Activated CD4-positive, alpha-beta memory T cell treated with anti-CD3 and anti-CD28 coated beads, Interleukin-2, amount 10 ng/mL, durations not matched to agents 7 days and 5 days (primary cell): ENCODE measurements at regions not wholly inside any gene's neighbourhood (a gene's known extent, or its start where the extent isn't known, plus 50 kb on each side); places are given as distances from the start of the nearest gene placed in this dataset.

ENCODE experiments used
- CTCF ChIA-PET: fragments of 350-600 bp; sonication (Branson Sonifier 250); formaldehyde crosslinking; loops from one replicate; lab custom pipeline; 2021; ENCODE audit warnings: antibody characterized with exemption, inconsistent platforms; lab: Charles Lee
- POLR2A ChIA-PET: fragments of 350-600 bp; sonication (Branson Sonifier 250); formaldehyde crosslinking; loops from one replicate; lab custom pipeline; 2021; ENCODE audit warnings: antibody characterized with exemption; lab: Charles Lee
- DNase-seq: peaks from one replicate; pipeline ENCODE4 v3.0.0-alpha.2; 2020
- H3K27ac Mint-ChIP-seq: one replicate; pipeline ENCODE4 v1.8.0; 2021; ENCODE audit warnings: mild to moderate bottlenecking, mixed read lengths
- H3K27me3 Mint-ChIP-seq: one replicate; pipeline ENCODE4 v1.8.0; 2021; ENCODE audit warnings: mixed read lengths
- H3K36me3 Mint-ChIP-seq: one replicate; pipeline ENCODE4 v1.8.0; 2021; ENCODE audit warnings: low read depth, mixed read lengths
- H3K4me1 Mint-ChIP-seq: one replicate; pipeline ENCODE4 v1.8.0; 2021; ENCODE audit warnings: mixed read lengths
- H3K4me3 Mint-ChIP-seq: one replicate; pipeline ENCODE4 v1.8.0; 2021; ENCODE audit warnings: mild to moderate bottlenecking, mixed read lengths
- H3K9me3 Mint-ChIP-seq: one replicate; pipeline ENCODE4 v1.8.0; 2021; ENCODE audit warnings: mixed read lengths

DNA sequence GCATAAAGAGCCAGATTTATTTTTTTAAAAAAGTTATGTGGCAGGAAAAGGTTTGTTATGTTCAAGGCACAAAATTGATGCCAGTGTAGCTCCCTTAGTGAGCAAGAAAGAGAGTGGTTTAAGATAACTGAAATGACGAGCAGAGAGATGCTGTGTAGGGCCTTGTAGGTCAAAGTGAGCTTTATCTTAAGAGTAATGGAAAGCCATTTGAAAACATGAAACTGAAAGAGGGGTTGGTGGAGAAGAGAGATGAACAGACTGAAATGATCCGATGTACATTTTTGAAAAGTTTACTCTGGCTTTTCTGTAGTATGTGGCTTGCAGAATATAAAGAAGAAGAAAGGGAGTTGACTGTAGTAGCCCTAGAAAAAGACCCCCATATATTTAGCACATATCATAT lies 383.6 kb downstream of the PLA2G4A start:
- CTCF ChIA-PET: no interaction called here
- POLR2A ChIA-PET: no interaction called here
- no peaks in the 10 kb centered on the region for H3K36me3 Mint-ChIP-seq
- peaks cover 2% of the 10 kb centered on the region for H3K9me3 Mint-ChIP-seq
- no peak overlapping the region for H3K27ac Mint-ChIP-seq
- DNase-seq: no peak
- H3K4me1 Mint-ChIP-seq: no peaks in the 10 kb centered on the region
- no peaks in the 10 kb centered on the region for H3K27me3 Mint-ChIP-seq
- no peak overlapping the region for H3K4me3 Mint-ChIP-seq

DNA sequence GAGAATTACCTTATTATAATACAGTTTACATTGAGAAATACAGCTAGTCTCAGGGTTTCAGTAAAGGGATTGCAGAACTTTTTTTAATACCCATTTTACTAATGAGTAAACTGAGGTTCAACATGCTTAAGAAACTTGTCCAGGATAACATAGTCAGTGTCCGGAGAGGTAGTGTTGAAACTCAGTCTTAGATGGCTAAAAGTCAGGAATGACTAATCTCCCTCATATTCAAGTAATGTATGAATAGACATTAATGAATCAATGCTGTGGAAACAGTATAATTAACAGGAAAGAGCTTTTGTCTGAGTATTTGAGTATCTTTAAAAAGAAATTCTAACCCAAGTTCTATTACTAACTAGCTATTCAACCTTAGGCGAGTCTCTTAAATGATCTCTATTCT lies 397.6 kb downstream of the PLA2G4A start:
- ChIA-PET POLR2A (no interaction called here), CTCF (no interaction called here)
- Mint-ChIP-seq H3K27ac (no peak overlapping the region), H3K36me3 (no peaks in the 10 kb centered on the region), H3K9me3 (no peaks in the 10 kb centered on the region), H3K4me1 (no peaks in the 10 kb centered on the region), H3K4me3 (no peak overlapping the region), H3K27me3 (no peaks in the 10 kb centered on the region)
- DNase-seq: no peak

DNA sequence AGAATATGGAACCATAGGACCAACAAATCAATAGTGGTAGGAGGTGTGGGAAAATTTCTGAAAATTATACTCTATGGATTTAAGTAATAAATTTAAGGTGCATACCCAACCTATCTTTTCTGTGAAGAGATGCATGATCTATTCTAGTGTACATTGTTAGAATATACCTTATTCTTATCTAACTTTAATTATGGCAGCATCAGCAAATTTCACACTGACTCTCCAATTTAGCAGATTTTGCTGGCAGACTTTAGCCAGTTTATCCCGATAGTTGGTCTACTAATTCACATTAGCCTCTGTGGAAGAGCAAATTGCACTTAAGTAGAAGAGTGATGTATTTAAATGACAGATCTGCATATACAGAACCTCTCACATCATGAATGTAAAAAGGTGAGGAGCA lies 400.0 kb downstream of the PLA2G4A start:
- Mint-ChIP-seq H3K9me3 (no peaks in the 10 kb centered on the region), H3K36me3 (no peaks in the 10 kb centered on the region), H3K4me3 (no peak overlapping the region), H3K27me3 (no peaks in the 10 kb centered on the region), H3K4me1 (no peaks in the 10 kb centered on the region), H3K27ac (no peak overlapping the region)
- ChIA-PET POLR2A (no interaction called here), CTCF (no interaction called here)
- no peak for DNase-seq

DNA sequence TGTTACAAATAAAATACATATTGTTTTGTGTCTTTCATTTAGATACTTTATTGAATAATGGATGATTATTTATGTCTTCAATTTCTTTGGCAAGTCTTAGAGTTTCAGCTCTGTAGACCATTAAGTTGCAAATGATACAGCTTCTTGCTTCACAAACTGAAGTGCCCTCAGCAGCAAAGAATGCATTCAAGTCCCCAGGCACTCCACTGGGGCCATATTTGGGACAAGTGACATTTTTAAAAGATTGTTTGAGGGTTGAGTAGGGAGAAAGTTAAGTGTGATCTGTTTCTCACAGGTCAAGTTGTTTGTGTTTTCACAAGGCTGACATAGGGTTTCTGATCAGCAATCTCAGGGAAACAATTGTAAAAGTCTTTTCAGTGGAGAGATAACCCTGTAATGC lies 400.7 kb downstream of the PLA2G4A start:
- no peaks in the 10 kb centered on the region for H3K36me3 Mint-ChIP-seq
- H3K27ac Mint-ChIP-seq: no peak overlapping the region
- no peaks in the 10 kb centered on the region for H3K9me3 Mint-ChIP-seq
- no peak overlapping the region for H3K4me3 Mint-ChIP-seq
- H3K27me3 Mint-ChIP-seq: no peaks in the 10 kb centered on the region
- ChIA-PET CTCF (no interaction called here), POLR2A (no interaction called here)
- no peaks in the 10 kb centered on the region for H3K4me1 Mint-ChIP-seq
- no peak for DNase-seq

DNA sequence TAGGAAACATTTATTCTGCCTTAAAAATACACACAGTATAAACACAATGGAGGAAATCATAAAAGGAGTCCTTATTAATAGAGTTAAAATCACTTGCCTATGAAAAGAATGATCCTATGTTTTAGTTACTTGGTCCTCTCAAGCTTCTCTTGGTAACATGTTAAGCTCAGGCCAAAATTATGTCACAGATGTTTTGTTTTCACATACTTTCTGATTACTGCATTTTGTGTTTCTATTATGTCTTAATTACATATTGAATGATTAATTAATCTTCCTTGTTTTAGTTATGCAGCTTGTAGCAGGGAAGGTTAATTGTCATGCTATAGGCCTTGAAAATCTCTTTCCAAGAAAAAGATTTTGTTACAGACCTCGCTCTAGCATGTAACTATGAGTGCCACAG lies 406.0 kb downstream of the PLA2G4A start:
- POLR2A ChIA-PET: no interaction called here
- Mint-ChIP-seq H3K36me3 (no peaks in the 10 kb centered on the region), H3K4me3 (no peak overlapping the region), H3K4me1 (no peaks in the 10 kb centered on the region), H3K27me3 (no peaks in the 10 kb centered on the region), H3K27ac (no peak overlapping the region), H3K9me3 (peaks cover 2% of the 10 kb centered on the region)
- CTCF ChIA-PET: no interaction called here
- no peak for DNase-seq

DNA sequence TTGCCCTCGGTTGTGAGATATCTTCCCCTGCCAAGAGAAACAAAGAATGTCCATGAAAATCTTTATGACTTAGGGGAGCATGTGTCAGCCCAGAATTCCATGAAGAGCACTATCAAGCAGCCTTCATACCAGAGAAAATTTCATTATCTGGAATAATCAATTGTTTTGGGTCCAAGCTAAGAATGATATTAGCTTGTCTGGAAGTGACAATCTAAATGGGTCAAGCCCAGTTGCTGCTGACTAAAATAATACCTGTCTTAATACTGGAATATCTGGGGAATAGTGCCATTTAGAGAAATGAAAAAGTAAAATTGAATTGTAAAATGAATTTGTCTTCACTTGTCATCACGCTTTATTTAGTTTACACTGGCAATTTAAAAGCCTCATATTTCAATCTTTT lies 407.4 kb downstream of the PLA2G4A start:
- Mint-ChIP-seq H3K4me3 (no peak overlapping the region), H3K4me1 (no peaks in the 10 kb centered on the region), H3K27me3 (no peaks in the 10 kb centered on the region), H3K27ac (no peak overlapping the region), H3K36me3 (no peaks in the 10 kb centered on the region), H3K9me3 (peaks cover 2% of the 10 kb centered on the region)
- no peak for DNase-seq
- ChIA-PET CTCF (no interaction called here), POLR2A (no interaction called here)

DNA sequence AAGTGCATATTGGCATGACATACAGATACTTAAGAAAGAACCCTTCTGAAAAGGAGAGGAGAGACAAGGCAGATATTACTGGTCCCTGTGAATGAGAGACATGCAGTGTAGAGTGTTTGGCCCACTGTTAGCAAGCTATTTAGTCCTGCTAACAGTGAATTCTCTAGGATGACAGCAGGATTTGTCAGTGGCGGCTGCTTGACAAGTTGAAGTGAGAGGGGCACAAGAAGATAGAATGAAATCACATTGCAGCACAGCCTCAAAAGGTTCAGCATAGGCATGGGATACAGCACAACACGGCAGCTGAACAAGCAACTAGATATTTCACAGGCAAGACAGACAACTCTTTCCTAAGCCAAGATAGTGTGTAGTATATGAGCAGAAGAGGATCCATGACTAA lies 407.9 kb downstream of the PLA2G4A start:
- Mint-ChIP-seq H3K4me1 (no peaks in the 10 kb centered on the region), H3K27ac (no peak overlapping the region), H3K36me3 (no peaks in the 10 kb centered on the region), H3K27me3 (no peaks in the 10 kb centered on the region), H3K4me3 (no peak overlapping the region), H3K9me3 (peaks cover 2% of the 10 kb centered on the region)
- POLR2A ChIA-PET: no interaction called here
- DNase-seq: no peak
- CTCF ChIA-PET: no interaction called here

DNA sequence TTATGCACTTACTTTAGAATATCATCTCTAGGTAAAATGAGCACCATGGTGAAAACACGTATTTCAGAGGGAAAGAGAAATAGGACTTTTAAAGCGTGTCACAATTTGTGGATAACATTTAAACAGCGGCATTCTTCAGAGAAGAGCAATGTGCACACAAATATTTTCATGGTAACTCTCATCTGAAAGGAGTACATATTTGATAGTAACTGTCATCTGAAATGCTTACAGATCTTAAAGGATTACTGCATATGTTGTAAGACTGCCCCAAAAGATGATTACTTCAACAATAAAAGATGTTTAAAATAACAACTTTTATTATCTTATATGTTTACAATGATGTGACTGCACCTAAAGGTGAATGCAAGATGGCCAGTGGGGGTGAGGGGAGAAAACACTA lies 408.8 kb downstream of the PLA2G4A start:
- Mint-ChIP-seq H3K36me3 (no peaks in the 10 kb centered on the region), H3K27me3 (no peaks in the 10 kb centered on the region), H3K4me1 (no peaks in the 10 kb centered on the region), H3K4me3 (no peak overlapping the region), H3K9me3 (peaks cover 2% of the 10 kb centered on the region), H3K27ac (no peak overlapping the region)
- no peak for DNase-seq
- ChIA-PET POLR2A (no interaction called here), CTCF (no interaction called here)

DNA sequence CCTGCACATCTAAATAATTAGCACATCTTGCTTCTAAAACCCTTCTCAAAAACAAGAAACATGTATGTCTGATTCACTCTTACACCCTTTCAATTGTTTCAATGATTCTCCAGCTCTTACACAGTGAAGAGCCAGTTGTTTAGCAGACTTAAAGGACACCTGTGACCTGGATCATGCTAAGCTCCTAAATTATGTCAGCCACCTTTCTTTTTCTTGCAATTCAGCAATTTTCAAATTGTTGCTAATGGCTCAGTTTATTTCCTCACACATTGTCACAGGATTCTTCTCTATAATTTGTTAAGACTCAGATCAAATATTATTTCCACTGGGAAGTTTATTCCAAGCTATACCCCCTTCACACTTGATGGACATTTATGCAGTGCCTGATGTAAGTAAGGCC lies 413.2 kb downstream of the PLA2G4A start:
- H3K36me3 Mint-ChIP-seq: no peaks in the 10 kb centered on the region
- POLR2A ChIA-PET: no interaction called here
- H3K27ac Mint-ChIP-seq: no peak overlapping the region
- CTCF ChIA-PET: interaction anchor here (0.7 kb wide), 1 partner anchor 9 kb away, joined by 3 read pairs; no protein-coding TSS in a partner anchor
- DNase-seq: no peak
- H3K27me3 Mint-ChIP-seq: no peaks in the 10 kb centered on the region
- H3K4me1 Mint-ChIP-seq: no peaks in the 10 kb centered on the region
- H3K4me3 Mint-ChIP-seq: no peak overlapping the region
- H3K9me3 Mint-ChIP-seq: peaks cover 5% of the 10 kb centered on the region

DNA sequence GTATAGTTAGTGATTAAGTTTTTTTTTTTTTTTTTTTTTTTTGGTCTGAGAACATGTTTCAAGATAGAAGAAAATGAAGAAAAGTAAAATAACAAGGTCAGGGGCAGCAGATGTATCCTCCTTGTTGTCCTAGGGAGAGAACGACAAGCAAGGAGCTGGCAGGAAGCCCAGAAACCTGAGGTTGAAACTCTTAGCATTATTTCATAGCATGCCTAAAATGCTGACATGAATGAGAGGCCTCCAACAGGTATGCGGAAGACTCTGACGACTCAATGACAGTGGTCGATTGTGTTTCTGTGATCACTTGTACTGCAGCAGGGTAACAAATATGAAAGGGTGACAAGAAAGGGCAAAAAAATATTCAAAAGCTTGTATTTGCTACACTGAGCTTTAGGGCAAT lies 415.9 kb downstream of the PLA2G4A start:
- Mint-ChIP-seq H3K4me3 (no peak overlapping the region), H3K27ac (no peak overlapping the region), H3K4me1 (no peaks in the 10 kb centered on the region), H3K9me3 (peaks cover 3% of the 10 kb centered on the region), H3K36me3 (no peaks in the 10 kb centered on the region), H3K27me3 (no peaks in the 10 kb centered on the region)
- ChIA-PET POLR2A (no interaction called here), CTCF (no interaction called here)
- no peak for DNase-seq

DNA sequence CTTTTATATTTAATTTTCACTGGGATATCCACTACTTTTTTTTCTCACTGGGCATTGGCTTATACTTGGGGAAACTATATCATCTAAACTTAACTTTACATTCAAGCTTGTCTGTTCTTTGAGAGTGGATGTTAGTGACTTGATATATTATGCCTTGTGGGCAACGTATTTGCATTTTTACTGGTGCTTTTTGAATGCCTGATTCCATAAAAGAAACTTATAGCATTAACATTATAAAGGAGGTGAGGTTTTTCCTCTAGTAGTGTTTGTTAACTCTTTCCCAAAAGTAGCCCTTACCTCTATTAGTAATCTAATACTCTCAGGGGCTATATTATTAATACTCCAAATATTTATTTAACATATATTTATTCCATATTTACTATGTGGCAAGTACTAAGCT lies 416.5 kb downstream of the PLA2G4A start:
- Mint-ChIP-seq H3K36me3 (no peaks in the 10 kb centered on the region), H3K27ac (no peak overlapping the region), H3K4me3 (no peak overlapping the region), H3K4me1 (no peaks in the 10 kb centered on the region), H3K27me3 (no peaks in the 10 kb centered on the region), H3K9me3 (peaks cover 3% of the 10 kb centered on the region)
- CTCF ChIA-PET: interaction anchor here (0.6 kb wide), 1 partner anchor 193 kb away, joined by 3 read pairs; no protein-coding TSS in a partner anchor
- no peak for DNase-seq
- POLR2A ChIA-PET: no interaction called here

DNA sequence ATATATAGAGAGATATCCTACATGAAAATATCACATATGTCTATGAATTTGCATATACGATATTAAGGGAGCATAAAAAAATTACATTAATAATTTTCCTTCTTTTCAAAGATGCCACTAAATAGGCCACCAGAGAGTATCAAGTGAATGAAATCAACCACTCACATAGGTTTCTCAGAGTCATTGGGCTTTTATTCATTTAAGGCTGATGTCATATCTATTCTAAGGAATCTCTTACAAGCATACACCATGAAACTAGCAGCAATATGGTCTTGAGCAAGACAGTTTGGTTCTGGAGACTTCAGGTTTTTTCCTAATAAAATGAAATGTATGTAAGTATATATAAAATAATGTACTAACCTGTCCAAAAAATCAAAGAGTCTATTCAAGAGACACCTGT lies 420.4 kb downstream of the PLA2G4A start:
- H3K27me3 Mint-ChIP-seq: no peaks in the 10 kb centered on the region
- DNase-seq: no peak
- H3K4me3 Mint-ChIP-seq: no peak overlapping the region
- H3K36me3 Mint-ChIP-seq: no peaks in the 10 kb centered on the region
- POLR2A ChIA-PET: no interaction called here
- no peak overlapping the region for H3K27ac Mint-ChIP-seq
- H3K9me3 Mint-ChIP-seq: peaks cover 3% of the 10 kb centered on the region
- H3K4me1 Mint-ChIP-seq: no peaks in the 10 kb centered on the region
- CTCF ChIA-PET: no interaction called here

DNA sequence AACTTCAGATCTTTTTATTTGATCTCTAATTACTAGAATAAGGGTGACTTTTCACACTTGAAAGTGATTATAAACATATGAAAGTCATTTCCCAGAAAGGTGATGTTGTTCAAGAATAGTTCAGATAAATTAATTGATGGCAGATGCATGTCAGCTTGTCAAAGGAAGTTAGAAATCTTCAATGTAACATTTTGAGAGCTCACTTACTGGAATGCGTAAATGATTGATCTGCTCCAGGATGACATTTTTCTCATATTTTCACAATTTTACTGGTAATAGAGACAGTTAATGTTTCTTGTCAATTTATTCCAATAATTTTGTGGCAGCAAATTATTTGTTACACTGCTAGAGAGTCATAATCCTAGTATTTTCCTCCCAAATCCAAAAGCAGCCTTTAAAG lies 424.2 kb downstream of the PLA2G4A start:
- H3K4me3 Mint-ChIP-seq: no peak overlapping the region
- no peaks in the 10 kb centered on the region for H3K4me1 Mint-ChIP-seq
- H3K9me3 Mint-ChIP-seq: no peaks in the 10 kb centered on the region
- no peak for DNase-seq
- H3K27ac Mint-ChIP-seq: no peak overlapping the region
- no peaks in the 10 kb centered on the region for H3K36me3 Mint-ChIP-seq
- ChIA-PET POLR2A (no interaction called here), CTCF (no interaction called here)
- H3K27me3 Mint-ChIP-seq: no peaks in the 10 kb centered on the region

DNA sequence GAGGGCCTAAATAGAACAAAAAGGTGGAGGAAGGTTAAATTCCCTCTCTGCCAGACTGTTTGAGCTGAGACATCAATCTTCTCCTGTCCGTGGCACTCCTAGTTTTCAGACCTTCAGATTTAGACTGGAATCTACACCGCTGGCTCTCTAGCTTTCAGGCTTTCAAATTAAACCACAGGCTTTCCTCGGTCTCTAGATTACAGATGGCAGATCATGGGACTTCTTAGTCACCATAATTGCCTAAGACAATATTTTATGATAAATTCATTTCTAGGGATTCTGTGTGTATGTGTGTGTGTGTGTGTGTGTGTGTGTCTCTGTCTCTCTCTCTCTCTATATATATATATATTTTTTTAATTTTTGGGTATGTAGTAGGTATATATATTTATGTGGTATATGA lies 428.7 kb downstream of the PLA2G4A start:
- Mint-ChIP-seq H3K4me3 (no peak overlapping the region), H3K27me3 (no peaks in the 10 kb centered on the region), H3K36me3 (no peaks in the 10 kb centered on the region), H3K9me3 (peaks cover 2% of the 10 kb centered on the region), H3K27ac (no peak overlapping the region), H3K4me1 (no peaks in the 10 kb centered on the region)
- CTCF ChIA-PET: no interaction called here
- POLR2A ChIA-PET: no interaction called here
- DNase-seq: no peak

DNA sequence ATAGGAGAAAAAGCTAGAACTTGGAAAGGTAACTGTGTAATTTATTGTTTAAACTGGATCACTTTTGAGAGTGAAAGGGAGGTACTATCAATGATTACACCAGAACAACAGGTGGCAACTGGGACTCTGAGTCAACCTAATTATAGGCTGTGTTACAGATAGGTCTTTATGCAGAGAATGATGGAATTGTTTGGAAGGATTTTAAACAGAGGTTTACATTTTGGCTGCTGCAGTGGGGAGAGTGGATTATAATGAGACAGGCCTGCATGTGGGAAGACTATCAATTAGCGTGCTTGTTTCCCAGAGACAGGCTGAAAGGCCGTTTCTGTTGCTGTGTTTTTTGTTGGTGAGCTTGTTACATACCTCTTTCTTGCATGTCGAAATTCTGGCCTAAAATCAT lies 432.9 kb downstream of the PLA2G4A start:
- ChIA-PET POLR2A (no interaction called here), CTCF (no interaction called here)
- Mint-ChIP-seq H3K9me3 (peaks cover 2% of the 10 kb centered on the region), H3K4me1 (no peaks in the 10 kb centered on the region), H3K4me3 (no peak overlapping the region), H3K36me3 (no peaks in the 10 kb centered on the region), H3K27ac (no peak overlapping the region), H3K27me3 (no peaks in the 10 kb centered on the region)
- no peak for DNase-seq
